ENCODE measurements at regions not wholly inside any gene's neighbourhood (a gene's known extent, or its start where the extent isn't known, plus 50 kb on each side); places are given as distances from the start of the nearest gene placed in this dataset.

DNA sequence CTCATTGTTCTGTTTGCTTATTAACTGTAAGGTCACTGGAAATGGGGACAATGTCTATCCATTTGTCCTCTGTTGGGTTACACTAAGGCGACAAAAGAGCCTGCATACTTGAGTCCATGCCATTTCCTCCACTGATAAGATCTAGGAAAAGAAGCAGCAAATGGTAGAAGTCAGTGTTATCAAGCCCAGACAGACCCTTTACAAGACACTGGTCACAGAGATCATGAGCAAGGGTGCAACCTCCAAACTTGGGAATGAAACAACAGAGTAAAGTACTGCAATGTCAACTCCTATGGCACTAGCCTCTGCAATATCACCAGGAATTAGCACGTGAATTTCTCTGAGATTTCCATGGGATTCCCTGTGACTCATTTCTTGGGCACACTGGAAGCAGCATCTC is 126.9 kb downstream of the ID4 start:
- TF ChIP-seq, protein P1, sequence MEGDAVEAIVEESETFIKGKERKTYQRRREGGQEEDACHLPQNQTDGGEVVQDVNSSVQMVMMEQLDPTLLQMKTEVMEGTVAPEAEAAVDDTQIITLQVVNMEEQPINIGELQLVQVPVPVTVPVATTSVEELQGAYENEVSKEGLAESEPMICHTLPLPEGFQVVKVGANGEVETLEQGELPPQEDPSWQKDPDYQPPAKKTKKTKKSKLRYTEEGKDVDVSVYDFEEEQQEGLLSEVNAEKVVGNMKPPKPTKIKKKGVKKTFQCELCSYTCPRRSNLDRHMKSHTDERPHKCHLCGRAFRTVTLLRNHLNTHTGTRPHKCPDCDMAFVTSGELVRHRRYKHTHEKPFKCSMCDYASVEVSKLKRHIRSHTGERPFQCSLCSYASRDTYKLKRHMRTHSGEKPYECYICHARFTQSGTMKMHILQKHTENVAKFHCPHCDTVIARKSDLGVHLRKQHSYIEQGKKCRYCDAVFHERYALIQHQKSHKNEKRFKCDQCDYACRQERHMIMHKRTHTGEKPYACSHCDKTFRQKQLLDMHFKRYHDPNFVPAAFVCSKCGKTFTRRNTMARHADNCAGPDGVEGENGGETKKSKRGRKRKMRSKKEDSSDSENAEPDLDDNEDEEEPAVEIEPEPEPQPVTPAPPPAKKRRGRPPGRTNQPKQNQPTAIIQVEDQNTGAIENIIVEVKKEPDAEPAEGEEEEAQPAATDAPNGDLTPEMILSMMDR (IDR thresholded peaks at IDR 0.05): no peak
- TF ChIP-seq POLR2A (IDR thresholded peaks at IDR 0.05): no peak
- TF ChIP-seq POLR2AphosphoS5 (IDR thresholded peaks at IDR 0.05): no peak
